Karpas-422 (cell line): ENCODE measurements at regions not wholly inside any gene's neighbourhood (a gene's known extent, or its start where the extent isn't known, plus 50 kb on each side); places are given as distances from the start of the nearest gene placed in this dataset.

Experiments
- DNase-seq: peaks from one replicate; pipeline ENCODE4 v3.0.0-alpha.2; 2015
- H2AFZ ChIP-seq: fragments of 200-600 bp; sonication (generic); 2 replicates; pipeline ENCODE4 v1.6.1; 2014; ENCODE audit warnings: antibody characterized with exemption, low read length, mixed read lengths
- H3K27ac ChIP-seq: fragments of 200-600 bp; sonication (generic); 2 replicates; pipeline ENCODE4 v1.5.1; 2014; ENCODE audit warnings: mild to moderate bottlenecking, low read length, moderate library complexity
- H3K27me3 ChIP-seq: fragments of 200-600 bp; sonication (generic); 2 replicates; pipeline ENCODE4 v1.6.1; 2014; ENCODE audit warnings: low read length, mixed read lengths
- H3K36me3 ChIP-seq: fragments of 200-600 bp; sonication (generic); 2 replicates; pipeline ENCODE4 v1.6.1; 2014; ENCODE audit warnings: low read length, mixed read lengths; ENCODE audit not compliant: insufficient read depth
- H3K4me1 ChIP-seq: fragments of 200-600 bp; sonication (generic); 2 replicates; pipeline ENCODE4 v1.6.1; 2014; ENCODE audit warnings: mild to moderate bottlenecking, low read length, mixed read lengths
- H3K4me2 ChIP-seq: fragments of 200-600 bp; sonication (generic); 2 replicates; pipeline ENCODE4 v1.6.1; 2014; ENCODE audit warnings: low read length, low read depth, mild to moderate bottlenecking; ENCODE audit not compliant: poor library complexity, severe bottlenecking
- H3K4me3 ChIP-seq: fragments of 200-600 bp; sonication (generic); 2 replicates; pipeline ENCODE4 v1.5.1; 2014; ENCODE audit warnings: mild to moderate bottlenecking, antibody characterized with exemption, low read length, mixed read lengths
- H3K79me2 ChIP-seq: fragments of 200-600 bp; sonication (generic); 2 replicates; pipeline ENCODE4 v1.6.1; 2014; ENCODE audit warnings: mild to moderate bottlenecking, low read length, mixed read lengths
- H3K9ac ChIP-seq: fragments of 200-600 bp; sonication (generic); 2 replicates; pipeline ENCODE4 v1.6.0; 2014; ENCODE audit warnings: low read length
- H3K9me2 ChIP-seq: fragments of 200-600 bp; sonication (generic), shearing (Covaris generic); replicated peaks from 2 replicates; pipeline ENCODE4 v1.6.0; 2014; ENCODE audit warnings: mild to moderate bottlenecking, low read length, moderate library complexity; ENCODE audit not compliant: insufficient read depth
- H3K9me3 ChIP-seq: fragments of 300-700, 200-600 bp; sonication (generic); 2 replicates; pipeline ENCODE4 v1.6.1; 2014; ENCODE audit warnings: low read length, mixed read lengths
- H4K20me1 ChIP-seq: fragments of 200-600 bp; sonication (generic); 2 replicates; pipeline ENCODE4 v1.6.1; 2014; ENCODE audit warnings: mild to moderate bottlenecking, antibody characterized with exemption, low read length, low read depth; ENCODE audit not compliant: insufficient read depth

DNA sequence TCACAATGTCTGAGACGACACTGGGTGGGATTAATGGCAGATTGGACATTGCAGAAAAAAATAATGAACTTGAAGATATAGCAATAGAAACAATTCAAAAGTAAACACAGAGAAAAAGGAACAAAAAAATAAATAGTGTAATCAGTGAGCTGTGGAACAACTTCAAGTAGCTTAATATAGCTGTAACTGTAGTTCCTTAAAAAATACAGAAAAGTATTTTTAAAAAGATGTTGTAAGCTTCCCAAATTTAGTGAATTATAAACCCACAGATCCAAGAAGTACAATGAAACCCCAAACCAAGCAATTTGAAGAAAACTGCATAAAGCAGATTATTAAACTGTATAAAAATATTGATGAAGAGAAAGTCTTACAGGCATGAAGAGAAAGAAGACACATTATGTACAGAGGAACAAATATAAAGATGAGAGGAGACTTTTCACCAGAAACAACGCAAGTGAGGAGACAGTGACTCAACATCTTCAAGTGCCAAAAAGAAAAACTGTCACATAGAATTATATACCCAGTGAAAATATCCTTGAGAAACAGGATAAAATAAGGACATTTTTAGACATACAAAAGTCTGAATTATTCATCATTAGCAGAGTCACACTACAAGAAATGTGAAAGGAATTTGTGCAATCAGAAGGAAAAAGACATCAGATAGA, 176.4 kb downstream of the NFKBIZ start:
- Histone ChIP-seq H3K4me3 (no peak overlapping the region), H3K27me3 (no peaks in the 10 kb centered on the region), H3K9me2 (no peaks in the 10 kb centered on the region), H3K27ac (no peak overlapping the region), H3K9me3 (no peaks in the 10 kb centered on the region), H3K9ac (no peak overlapping the region), H2AFZ (no peak overlapping the region), H3K36me3 (no peaks in the 10 kb centered on the region), H3K79me2 (no peaks in the 10 kb centered on the region), H3K4me1 (no peaks in the 10 kb centered on the region), H3K4me2 (no peak overlapping the region), H4K20me1 (no peaks in the 10 kb centered on the region)
- DNase-seq, result no peak

DNA sequence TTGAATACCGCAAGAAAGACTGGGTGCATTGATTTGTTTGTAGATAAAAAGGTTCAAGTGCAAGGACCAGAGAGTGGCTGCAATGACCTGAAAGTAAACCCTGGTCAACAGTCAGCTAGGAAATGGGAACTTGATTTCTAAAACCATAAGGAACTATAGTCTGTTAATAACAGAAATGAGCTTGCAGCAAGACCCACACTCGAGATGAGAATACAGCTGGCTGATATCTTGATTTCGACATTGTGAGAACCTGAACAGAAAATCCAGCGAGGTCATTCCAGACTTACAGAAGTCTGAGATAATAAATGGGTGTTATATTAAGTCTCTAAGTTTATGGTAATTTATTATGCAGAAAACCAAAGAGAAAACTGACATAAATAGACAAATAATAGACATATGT, 177.3 kb downstream of the NFKBIZ start:
- H3K4me2 ChIP-seq, result no peak overlapping the region

DNA sequence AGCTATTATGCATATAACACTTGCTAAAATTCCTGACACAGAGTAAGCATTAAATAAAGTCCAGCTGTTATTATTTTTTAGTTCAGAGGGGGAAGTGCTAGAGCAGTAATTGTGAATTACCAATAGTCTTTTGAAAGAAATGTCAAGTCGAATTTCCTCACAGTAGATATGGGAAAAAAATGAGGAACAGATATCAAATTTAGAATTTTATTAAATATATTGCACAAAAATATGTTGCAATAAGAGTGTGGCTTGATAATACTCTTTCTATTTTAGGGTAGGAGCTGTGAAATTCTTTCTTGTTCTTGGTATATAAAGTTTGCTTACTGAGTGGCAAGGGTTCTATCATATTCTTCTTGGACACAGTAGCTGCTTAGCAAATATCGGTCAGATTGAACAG, 181.3 kb downstream of the NFKBIZ start:
- no peak overlapping the region for H3K9ac ChIP-seq
- H3K27me3 ChIP-seq, result no peaks in the 10 kb centered on the region
- H3K4me2 ChIP-seq, result no peak overlapping the region
- H4K20me1 ChIP-seq, result no peaks in the 10 kb centered on the region
- H3K9me3 ChIP-seq, result no peaks in the 10 kb centered on the region
- no peak for DNase-seq
- no peaks in the 10 kb centered on the region for H3K4me1 ChIP-seq
- H3K27ac ChIP-seq, result no peak overlapping the region
- no peak overlapping the region for H3K4me3 ChIP-seq
- H3K36me3 ChIP-seq, result no peaks in the 10 kb centered on the region
- H3K79me2 ChIP-seq, result no peaks in the 10 kb centered on the region
- no peak overlapping the region for H2AFZ ChIP-seq
- H3K9me2 ChIP-seq, result no peaks in the 10 kb centered on the region

More for the DNA sequence above, 177.3 kb downstream of the NFKBIZ start:
- Histone ChIP-seq H3K4me1 (no peaks in the 10 kb centered on the region), H3K79me2 (no peaks in the 10 kb centered on the region), H3K9me3 (no peaks in the 10 kb centered on the region), H3K27me3 (no peaks in the 10 kb centered on the region), H3K27ac (no peak overlapping the region), H3K36me3 (no peaks in the 10 kb centered on the region), H2AFZ (no peak overlapping the region), H3K9ac (no peak overlapping the region), H3K9me2 (no peaks in the 10 kb centered on the region), H4K20me1 (no peaks in the 10 kb centered on the region), H3K4me3 (no peak overlapping the region)
- no peak for DNase-seq

GRCh38 chr3:102031834-102032233, 182.5 kb downstream of the NFKBIZ start:
- Histone ChIP-seq H3K4me2 (no peak overlapping the region), H3K4me1 (no peaks in the 10 kb centered on the region), H3K27ac (no peak overlapping the region), H3K79me2 (no peaks in the 10 kb centered on the region), H3K9me3 (no peaks in the 10 kb centered on the region), H4K20me1 (no peaks in the 10 kb centered on the region), H3K36me3 (no peaks in the 10 kb centered on the region), H3K9me2 (no peaks in the 10 kb centered on the region), H3K27me3 (no peaks in the 10 kb centered on the region), H2AFZ (no peak overlapping the region), H3K9ac (no peak overlapping the region), H3K4me3 (no peak overlapping the region)
- no peak for DNase-seq

GRCh38 chr3:102032491-102033383, 183.4 kb downstream of the NFKBIZ start:
- H3K36me3 ChIP-seq, result no peaks in the 10 kb centered on the region
- no peak for DNase-seq
- H3K9me3 ChIP-seq, result no peaks in the 10 kb centered on the region
- H4K20me1 ChIP-seq, result no peaks in the 10 kb centered on the region
- H3K79me2 ChIP-seq, result no peaks in the 10 kb centered on the region
- H3K4me1 ChIP-seq, result no peaks in the 10 kb centered on the region
- H3K4me3 ChIP-seq, result no peak overlapping the region
- H3K27me3 ChIP-seq, result no peaks in the 10 kb centered on the region
- H3K4me2 ChIP-seq, result no peak overlapping the region
- H2AFZ ChIP-seq, result no peak overlapping the region
- H3K9me2 ChIP-seq, result no peaks in the 10 kb centered on the region
- no peak overlapping the region for H3K9ac ChIP-seq
- H3K27ac ChIP-seq, result no peak overlapping the region

- Histone ChIP-seq H3K9me3 (no peaks in the 10 kb centered on the region), H2AFZ (no peak overlapping the region), H3K27me3 (no peaks in the 10 kb centered on the region), H3K4me3 (no peak overlapping the region), H3K79me2 (no peaks in the 10 kb centered on the region), H4K20me1 (no peaks in the 10 kb centered on the region), H3K27ac (no peak overlapping the region), H3K4me2 (no peak overlapping the region), H3K36me3 (no peaks in the 10 kb centered on the region), H3K4me1 (no peaks in the 10 kb centered on the region), H3K9me2 (no peaks in the 10 kb centered on the region), H3K9ac (no peak overlapping the region)
- no peak for DNase-seq
These were observed 185.5 kb downstream of the NFKBIZ start for GRCh38 chr3:102034639-102035451.

- Histone ChIP-seq H3K36me3 (no peaks in the 10 kb centered on the region), H3K4me3 (no peak overlapping the region), H3K4me2 (no peak overlapping the region), H3K9ac (no peak overlapping the region), H3K9me3 (no peaks in the 10 kb centered on the region), H3K27ac (no peak overlapping the region), H3K9me2 (no peaks in the 10 kb centered on the region), H3K27me3 (no peaks in the 10 kb centered on the region), H3K79me2 (no peaks in the 10 kb centered on the region), H4K20me1 (no peaks in the 10 kb centered on the region), H2AFZ (no peak overlapping the region), H3K4me1 (no peaks in the 10 kb centered on the region)
- DNase-seq, result peak; percentile 52
These were observed 186.7 kb downstream of the NFKBIZ start for GRCh38 chr3:102036017-102036416.

- Histone ChIP-seq H3K9me2 (no peaks in the 10 kb centered on the region), H3K4me1 (no peaks in the 10 kb centered on the region), H3K27me3 (no peaks in the 10 kb centered on the region), H3K79me2 (no peaks in the 10 kb centered on the region), H3K36me3 (no peaks in the 10 kb centered on the region), H2AFZ (no peak overlapping the region), H4K20me1 (no peaks in the 10 kb centered on the region), H3K9me3 (no peaks in the 10 kb centered on the region), H3K9ac (no peak overlapping the region), H3K4me3 (no peak overlapping the region), H3K4me2 (no peak overlapping the region), H3K27ac (no peak overlapping the region)
- no peak for DNase-seq
These were observed 187.2 kb downstream of the NFKBIZ start for GRCh38 chr3:102036472-102036871.
